ENCODE measurements at regions not wholly inside any gene's neighbourhood (a gene's known extent, or its start where the extent isn't known, plus 50 kb on each side); places are given as distances from the start of the nearest gene placed in this dataset.
"Not testable (repeated sequence)": the region's sequence is repeated elsewhere in the genome, so short reads cannot be mapped to it uniquely, and the experiment has no call there.

GRCh38 chr18:10168477-10168876 is 254.7 kb downstream of the VAPA start:
- no peak for FAIRE-seq
- Histone ChIP-seq H3K4me3 (ENCODE audit: low read depth, low read length) (no peak overlapping the region), H3K36me3 (ENCODE audit: control insufficient read depth, insufficient read depth, low read length) (no peaks in the 10 kb centered on the region), H3K27me3 (ENCODE audit: control insufficient read depth, insufficient read depth, low read length) (no peaks in the 10 kb centered on the region)
- DNase-seq (ENCODE audit: low read depth), result no peak
- no peak for TF ChIP-seq CTCF (IDR thresholded peaks at IDR 0.05; ENCODE audit: insufficient read depth, low read length, severe bottlenecking)

GRCh38 chr18:10169064-10169562 is 255.3 kb downstream of the VAPA start:
- no peak overlapping the region for H3K4me3 ChIP-seq (ENCODE audit: low read depth, low read length)
- H3K27me3 ChIP-seq (ENCODE audit: control insufficient read depth, insufficient read depth, low read length), result no peaks in the 10 kb centered on the region
- FAIRE-seq, result no peak
- no peaks in the 10 kb centered on the region for H3K36me3 ChIP-seq (ENCODE audit: control insufficient read depth, insufficient read depth, low read length)
- peak; percentile 79 for DNase-seq (ENCODE audit: low read depth)
- no peak for TF ChIP-seq CTCF (IDR thresholded peaks at IDR 0.05; ENCODE audit: insufficient read depth, low read length, severe bottlenecking)

GRCh38 chr18:10169814-10170213 is 256.0 kb downstream of the VAPA start:
- H3K4me3 ChIP-seq (ENCODE audit: low read depth, low read length), result no peak overlapping the region
- FAIRE-seq, result no peak
- TF ChIP-seq CTCF (IDR thresholded peaks at IDR 0.05; ENCODE audit: insufficient read depth, low read length, severe bottlenecking), result no peak
- no peak for DNase-seq (ENCODE audit: low read depth)
- no peaks in the 10 kb centered on the region for H3K27me3 ChIP-seq (ENCODE audit: control insufficient read depth, insufficient read depth, low read length)
- H3K36me3 ChIP-seq (ENCODE audit: control insufficient read depth, insufficient read depth, low read length), result no peaks in the 10 kb centered on the region

- Histone ChIP-seq H3K36me3 (ENCODE audit: control insufficient read depth, insufficient read depth, low read length) (no peaks in the 10 kb centered on the region), H3K4me3 (ENCODE audit: low read depth, low read length) (no peak overlapping the region), H3K27me3 (ENCODE audit: control insufficient read depth, insufficient read depth, low read length) (no peaks in the 10 kb centered on the region)
- TF ChIP-seq CTCF (IDR thresholded peaks at IDR 0.05; ENCODE audit: insufficient read depth, low read length, severe bottlenecking), result no peak
- peak; percentile 10 for DNase-seq (ENCODE audit: low read depth)
- FAIRE-seq, result no peak
These were observed 256.6 kb downstream of the VAPA start for GRCh38 chr18:10170375-10170774.

- DNase-seq (ENCODE audit: low read depth); H3K4me3 ChIP-seq (ENCODE audit: low read depth, low read length); H3K36me3 ChIP-seq (ENCODE audit: control insufficient read depth, insufficient read depth, low read length); FAIRE-seq; H3K27me3 ChIP-seq (ENCODE audit: control insufficient read depth, insufficient read depth, low read length): not testable (repeated sequence)
These were observed 261.5 kb downstream of the VAPA start for GRCh38 chr18:10175333-10175732.

- not testable (repeated sequence) for H3K4me3 ChIP-seq (ENCODE audit: low read depth, low read length); DNase-seq (ENCODE audit: low read depth); H3K36me3 ChIP-seq (ENCODE audit: control insufficient read depth, insufficient read depth, low read length); H3K27me3 ChIP-seq (ENCODE audit: control insufficient read depth, insufficient read depth, low read length); FAIRE-seq
These were observed 265.5 kb downstream of the VAPA start for GRCh38 chr18:10179326-10179725.

- TF ChIP-seq CTCF (IDR thresholded peaks at IDR 0.05; ENCODE audit: insufficient read depth, low read length, severe bottlenecking), result no peak
- FAIRE-seq (no peak), DNase-seq (ENCODE audit: low read depth) (no peak)
- no peaks in the 10 kb centered on the region for H3K36me3 ChIP-seq (ENCODE audit: control insufficient read depth, insufficient read depth, low read length)
- no peak overlapping the region for H3K4me3 ChIP-seq (ENCODE audit: low read depth, low read length)
- H3K27me3 ChIP-seq (ENCODE audit: control insufficient read depth, insufficient read depth, low read length), result no peaks in the 10 kb centered on the region
These were observed 268.3 kb downstream of the VAPA start for GRCh38 chr18:10182009-10182624.

Data from bronchial epithelial cell (primary cell).